SK-N-SH (cell line): ENCODE measurements at regions not wholly inside any gene's neighbourhood (a gene's known extent, or its start where the extent isn't known, plus 50 kb on each side); places are given as distances from the start of the nearest gene placed in this dataset.

ENCODE experiments used
- FOXM1 ChIP-seq: IDR thresholded peaks from 2 replicates; pipeline ENCODE4 v1.4.0; 2012; ENCODE audit warnings: low read depth, mild to moderate bottlenecking
- GATA2 ChIP-seq: sonication (generic); formaldehyde crosslinking; IDR thresholded peaks from 2 replicates; pipeline ENCODE4 v1.5.0; 2020; ENCODE audit warnings: mild to moderate bottlenecking, missing genetic modification reagents
- IRF3 ChIP-seq: fragments of 150-350 bp; IDR thresholded peaks from 2 replicates; pipeline ENCODE4 v1.6.1; 2016; ENCODE audit warnings: mild to moderate bottlenecking, low read depth, low read length
- NFIC ChIP-seq: IDR thresholded peaks from 2 replicates; pipeline ENCODE4 v1.4.0; 2012; ENCODE audit warnings: borderline replicate concordance
- POLR2AphosphoS5 ChIP-seq: IDR thresholded peaks from 2 replicates; pipeline ENCODE4 v1.6.1; 2012; ENCODE audit warnings: low read depth, low read length
- REST ChIP-seq: IDR thresholded peaks from 2 replicates; pipeline ENCODE4 v1.6.1; 2012; ENCODE audit warnings: mild to moderate bottlenecking, low read depth, low read length, moderate library complexity
- YY1 ChIP-seq: IDR thresholded peaks from 2 replicates; pipeline ENCODE4 v1.4.0; 2012; ENCODE audit warnings: low read depth, mild to moderate bottlenecking
- TF ChIP-seq, protein P1 (sequence below): fragments of 200-600 bp; sonication (generic); IDR thresholded peaks from 2 replicates; pipeline ENCODE4 v1.6.1; 2017; ENCODE audit warnings: antibody characterized with exemption, mild to moderate bottlenecking, moderate library complexity
- TF ChIP-seq, protein P2 (sequence below): IDR thresholded peaks from 2 replicates; pipeline ENCODE4 v1.4.0; 2012; ENCODE audit warnings: low read depth, borderline replicate concordance

- no peak for TF ChIP-seq NFIC
- TF ChIP-seq GATA2: no peak
- no peak for TF ChIP-seq FOXM1
- TF ChIP-seq POLR2AphosphoS5: no peak
- TF ChIP-seq, protein P1, sequence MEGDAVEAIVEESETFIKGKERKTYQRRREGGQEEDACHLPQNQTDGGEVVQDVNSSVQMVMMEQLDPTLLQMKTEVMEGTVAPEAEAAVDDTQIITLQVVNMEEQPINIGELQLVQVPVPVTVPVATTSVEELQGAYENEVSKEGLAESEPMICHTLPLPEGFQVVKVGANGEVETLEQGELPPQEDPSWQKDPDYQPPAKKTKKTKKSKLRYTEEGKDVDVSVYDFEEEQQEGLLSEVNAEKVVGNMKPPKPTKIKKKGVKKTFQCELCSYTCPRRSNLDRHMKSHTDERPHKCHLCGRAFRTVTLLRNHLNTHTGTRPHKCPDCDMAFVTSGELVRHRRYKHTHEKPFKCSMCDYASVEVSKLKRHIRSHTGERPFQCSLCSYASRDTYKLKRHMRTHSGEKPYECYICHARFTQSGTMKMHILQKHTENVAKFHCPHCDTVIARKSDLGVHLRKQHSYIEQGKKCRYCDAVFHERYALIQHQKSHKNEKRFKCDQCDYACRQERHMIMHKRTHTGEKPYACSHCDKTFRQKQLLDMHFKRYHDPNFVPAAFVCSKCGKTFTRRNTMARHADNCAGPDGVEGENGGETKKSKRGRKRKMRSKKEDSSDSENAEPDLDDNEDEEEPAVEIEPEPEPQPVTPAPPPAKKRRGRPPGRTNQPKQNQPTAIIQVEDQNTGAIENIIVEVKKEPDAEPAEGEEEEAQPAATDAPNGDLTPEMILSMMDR: no peak
- TF ChIP-seq, protein P2, sequence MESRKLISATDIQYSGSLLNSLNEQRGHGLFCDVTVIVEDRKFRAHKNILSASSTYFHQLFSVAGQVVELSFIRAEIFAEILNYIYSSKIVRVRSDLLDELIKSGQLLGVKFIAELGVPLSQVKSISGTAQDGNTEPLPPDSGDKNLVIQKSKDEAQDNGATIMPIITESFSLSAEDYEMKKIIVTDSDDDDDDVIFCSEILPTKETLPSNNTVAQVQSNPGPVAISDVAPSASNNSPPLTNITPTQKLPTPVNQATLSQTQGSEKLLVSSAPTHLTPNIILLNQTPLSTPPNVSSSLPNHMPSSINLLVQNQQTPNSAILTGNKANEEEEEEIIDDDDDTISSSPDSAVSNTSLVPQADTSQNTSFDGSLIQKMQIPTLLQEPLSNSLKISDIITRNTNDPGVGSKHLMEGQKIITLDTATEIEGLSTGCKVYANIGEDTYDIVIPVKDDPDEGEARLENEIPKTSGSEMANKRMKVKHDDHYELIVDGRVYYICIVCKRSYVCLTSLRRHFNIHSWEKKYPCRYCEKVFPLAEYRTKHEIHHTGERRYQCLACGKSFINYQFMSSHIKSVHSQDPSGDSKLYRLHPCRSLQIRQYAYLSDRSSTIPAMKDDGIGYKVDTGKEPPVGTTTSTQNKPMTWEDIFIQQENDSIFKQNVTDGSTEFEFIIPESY: no peak
- no peak for TF ChIP-seq REST
- TF ChIP-seq IRF3: no peak
- TF ChIP-seq YY1: no peak
Observed at GRCh38 chr17:77858291-77859034, 100.0 kb upstream of the TNRC6C start.
